HG03025 (cell line): ENCODE measurements at regions not wholly inside any gene's neighbourhood (a gene's known extent, or its start where the extent isn't known, plus 50 kb on each side); places are given as distances from the start of the nearest gene placed in this dataset.
"Not testable (repeated sequence)": the region's sequence is repeated elsewhere in the genome, so short reads cannot be mapped to it uniquely, and the experiment has no call there.

Source experiments
- ATAC-seq: cut with Tn5 transposase; IDR thresholded peaks from one replicate; pipeline ENCODE4 v1.9.1; 2021; ENCODE audit warnings: mild to moderate bottlenecking, moderate library complexity; ENCODE audit not compliant: unreplicated experiment, low FRiP score

GRCh38 chr5:15116996-15117395, 245.4 kb upstream of the ANKH start:
- no peak for ATAC-seq

GRCh38 chr5:15106530-15107283, 235.1 kb upstream of the ANKH start:
- no peak for ATAC-seq

- ATAC-seq, result peak; percentile 86
Observed at GRCh38 chr5:15105799-15106393, 234.3 kb upstream of the ANKH start.

- ATAC-seq, result no peak
Observed at GRCh38 chr5:15103864-15104263, 232.3 kb upstream of the ANKH start.

- ATAC-seq, result no peak
Observed at GRCh38 chr5:15103130-15103529, 231.6 kb upstream of the ANKH start.

- ATAC-seq, result no peak
Observed at GRCh38 chr5:15097552-15097951, 226.0 kb upstream of the ANKH start.

DNA sequence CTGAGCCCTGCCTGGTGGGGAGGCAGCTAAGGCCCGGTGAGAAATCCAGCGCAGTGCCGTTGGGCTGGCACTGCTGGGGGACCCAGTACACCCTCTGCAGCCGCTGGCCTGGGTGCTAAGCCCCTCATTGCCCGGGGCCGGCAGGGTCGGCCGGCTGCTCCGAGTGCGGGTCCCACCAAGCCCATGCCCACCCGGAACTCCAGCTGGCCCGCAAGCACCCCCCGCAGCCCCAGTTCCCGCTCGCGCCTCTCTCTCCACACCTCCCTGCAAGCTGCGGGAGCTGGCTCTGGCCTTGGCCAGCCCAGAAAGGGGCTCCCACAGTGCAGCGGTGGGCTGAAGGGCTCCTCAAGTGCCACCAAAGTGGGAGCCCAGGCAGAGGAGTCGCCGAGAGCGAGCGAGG, 225.1 kb upstream of the ANKH start:
- not testable (repeated sequence) for ATAC-seq

- ATAC-seq, result no peak
Observed at GRCh38 chr5:15092801-15093200, 221.2 kb upstream of the ANKH start.

DNA sequence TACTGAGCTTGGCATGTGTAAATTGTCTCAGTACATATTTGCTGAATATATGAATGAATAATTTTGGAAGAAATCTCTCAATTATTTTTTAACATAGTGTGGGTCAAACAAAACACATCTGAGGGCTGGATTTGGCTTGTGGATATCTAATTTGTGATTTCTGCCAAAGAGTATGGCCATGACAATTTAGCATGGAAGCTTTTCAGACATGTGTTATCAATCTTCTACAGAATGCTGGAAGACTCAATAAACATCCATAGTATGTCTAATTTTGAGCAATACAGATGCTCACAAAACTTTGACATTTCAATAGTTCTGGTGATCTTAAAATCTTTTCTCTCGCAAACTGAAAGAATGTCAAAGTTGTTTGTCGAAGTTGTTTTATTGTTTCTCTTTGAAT, 214.1 kb upstream of the ANKH start:
- no peak for ATAC-seq

GRCh38 chr5:15082096-15082495, 210.5 kb upstream of the ANKH start:
- ATAC-seq, result no peak

GRCh38 chr5:15080219-15080618, 208.6 kb upstream of the ANKH start:
- ATAC-seq, result no peak

GRCh38 chr5:15079566-15079965, 208.0 kb upstream of the ANKH start:
- ATAC-seq, result no peak

GRCh38 chr5:15074651-15075050, 203.1 kb upstream of the ANKH start:
- no peak for ATAC-seq

- ATAC-seq, result no peak
Observed at GRCh38 chr5:15073453-15073852, 201.9 kb upstream of the ANKH start.

DNA sequence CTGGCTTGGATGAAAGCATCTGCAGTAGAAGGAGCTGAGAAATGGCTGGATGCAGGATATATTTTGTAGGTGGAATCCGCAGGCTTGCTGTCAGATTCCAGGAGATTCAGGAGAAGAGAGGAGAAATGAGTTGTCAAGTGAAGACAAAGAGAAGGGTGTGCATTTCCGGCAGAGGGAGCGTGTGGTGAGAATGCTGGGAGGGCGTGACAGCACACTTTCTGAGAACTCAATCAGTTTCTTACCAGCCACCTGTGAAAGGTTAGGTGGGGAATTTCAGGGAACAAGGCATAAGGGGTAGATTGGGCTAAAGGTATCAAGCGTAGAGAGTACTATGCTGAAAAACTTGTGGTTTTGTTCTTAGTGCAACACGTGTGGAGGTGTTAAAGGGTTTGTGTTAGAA, 199.3 kb upstream of the ANKH start:
- ATAC-seq, result no peak

DNA sequence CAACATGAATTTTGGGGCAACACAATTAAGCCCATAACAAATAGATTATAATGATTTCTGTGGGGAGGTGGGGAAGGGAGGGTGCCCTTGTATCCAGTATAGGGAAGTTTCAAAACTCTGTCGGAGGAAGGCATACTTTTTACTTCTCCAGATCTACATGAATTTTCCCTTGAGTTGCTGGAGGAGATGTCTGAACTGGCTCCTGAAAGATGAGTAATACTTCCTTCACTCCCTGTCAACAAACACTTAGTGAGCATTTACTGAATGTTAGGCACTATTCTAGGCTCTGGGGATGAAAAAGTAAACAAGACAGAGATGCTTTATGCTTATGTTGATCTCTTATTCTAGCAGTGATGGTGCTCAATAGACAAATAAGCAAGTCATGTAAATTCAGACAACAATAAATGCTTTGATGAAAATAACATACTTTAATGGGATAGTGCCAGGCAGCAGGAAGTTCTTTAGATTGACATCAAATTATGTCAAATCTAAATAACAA, 197.9 kb upstream of the ANKH start:
- no peak for ATAC-seq

- no peak for ATAC-seq
Observed at GRCh38 chr5:15065091-15065490, 193.5 kb upstream of the ANKH start.

GRCh38 chr5:15064396-15064795, 192.8 kb upstream of the ANKH start:
- no peak for ATAC-seq

- ATAC-seq, result no peak
Observed at GRCh38 chr5:15056988-15057592, 185.5 kb upstream of the ANKH start.

- ATAC-seq, result no peak
Observed at GRCh38 chr5:15044521-15044920, 172.9 kb upstream of the ANKH start.

DNA sequence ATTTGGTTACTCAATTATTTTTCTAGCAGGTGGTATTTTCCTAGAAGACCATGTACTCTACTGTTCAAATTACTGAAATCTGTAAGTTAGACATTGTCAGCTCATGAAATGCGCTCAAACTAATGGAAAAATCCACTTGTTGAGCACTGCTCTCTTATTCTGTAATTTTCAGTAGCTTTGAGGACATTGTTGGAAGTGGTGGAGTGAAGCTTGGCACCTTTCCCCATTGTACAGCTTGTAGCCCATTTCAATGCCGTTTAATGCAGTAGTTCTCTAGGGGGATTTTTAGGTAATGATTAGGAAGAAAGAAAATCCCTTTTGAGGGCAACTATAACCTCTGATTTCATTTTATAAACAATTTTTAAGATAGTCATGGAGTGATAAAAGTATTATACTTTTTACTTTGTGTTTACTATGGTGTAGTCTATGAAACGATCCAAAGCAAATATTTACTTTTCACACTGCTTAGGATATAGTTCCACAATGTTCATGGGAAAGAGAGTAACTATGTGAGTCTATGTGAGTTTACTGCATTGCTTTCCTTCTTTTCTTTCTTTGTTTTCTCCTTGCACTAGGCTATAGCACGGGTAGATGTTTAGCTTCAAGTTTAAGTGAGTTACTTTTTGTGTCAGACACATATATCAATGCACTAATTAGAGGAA, 165.8 kb upstream of the ANKH start:
- ATAC-seq, result no peak
